HCT116 (cell line): ENCODE measurements at regions not wholly inside any gene's neighbourhood (a gene's known extent, or its start where the extent isn't known, plus 50 kb on each side); places are given as distances from the start of the nearest gene placed in this dataset.

Experiments used
- ATAC-seq: fragments of 200-7000 bp; cut with Tn5 transposase; 2 replicates; pipeline ENCODE4 v1.9.1; 2020; ENCODE audit warnings: mild to moderate bottlenecking, moderate library complexity
- BruUV-seq: library from RNA; stranded (reverse); fragments of 400-500 nt; replicated peaks from 2 replicates; lab custom pipeline; 2021; lab: Mats Ljungman, UMichigan
- CTCF ChIA-PET: fragments of 300-600 bp; sonication (Branson Sonifier 250); formaldehyde crosslinking; loops from one replicate; lab custom pipeline; 2021; ENCODE audit warnings: antibody characterized with exemption; lab: Charles Lee
- POLR2A ChIA-PET: fragments of 300-600, 350-600 bp; sonication (Branson Sonifier 250); formaldehyde crosslinking; loops from one replicate; lab custom pipeline; 2021; ENCODE audit warnings: antibody characterized with exemption; lab: Charles Lee
- RAD21 ChIA-PET, 2 experiments: fragments of 300-600 bp; sonication (Branson Sonifier 250); formaldehyde crosslinking; loops; one replicate each; lab custom pipeline; 2023; ENCODE audit warnings: low total read pairs in 2 of 2; ENCODE audit not compliant: uncharacterized antibody in 2 of 2, unreplicated experiment in 2 of 2, low non-redundant PET in 1 of 2; lab: Charles Lee
- DNase-seq: peaks from one replicate; pipeline ENCODE4 v3.0.0-alpha.2; 2010; ENCODE audit warnings: low read depth, low spot score
- H2AFZ ChIP-seq: fragments of 200-600 bp; shearing (Covaris generic), sonication (generic); 2 replicates; pipeline ENCODE4 v1.6.1; 2017; ENCODE audit warnings: low read depth, mixed run types, mixed read lengths, antibody characterized with exemption, low read length; ENCODE audit not compliant: poor library complexity, severe bottlenecking
- H3K27ac ChIP-seq: 2 replicates; pipeline ENCODE4 v1.5.1; 2012; ENCODE audit warnings: low read depth, low read length
- H3K27me3 ChIP-seq: fragments of 200-600 bp; sonication (generic); 2 replicates; pipeline ENCODE4 v1.6.1; 2016; ENCODE audit warnings: mixed run types, low read length, mixed read lengths; ENCODE audit not compliant: insufficient read depth
- H3K36me3 ChIP-seq, 2 experiments: fragments of 200-500 bp in 1 of 2; fragments of 200-600 bp in 1 of 2; sonication (Bioruptor generic) in 1 of 2; sonication (generic) in 1 of 2; 2 replicates each; pipeline versions ENCODE4 v1.5.1 to v1.6.1; 2014 to 2016; ENCODE audit warnings: low read length in 2 of 2, inconsistent platforms in 1 of 2, mixed read lengths in 1 of 2, mixed run types in 1 of 2; ENCODE audit not compliant: insufficient read depth in 2 of 2, control insufficient read depth in 1 of 2
- H3K4me1 ChIP-seq, 2 experiments: fragments of 200-600 bp in 1 of 2; sonication (generic) in 1 of 2; 2 replicates each; pipeline versions ENCODE4 v1.5.1 to v1.6.1; 2012 to 2017; ENCODE audit warnings: low read length in 2 of 2, inconsistent platforms in 1 of 2, mild to moderate bottlenecking in 1 of 2, mixed read lengths in 1 of 2, mixed run types in 1 of 2, moderate library complexity in 1 of 2; ENCODE audit not compliant: insufficient read depth in 2 of 2, control insufficient read depth in 1 of 2
- H3K4me2 ChIP-seq: fragments of 200-600 bp; sonication (generic); 2 replicates; pipeline ENCODE4 v1.6.1; 2017; ENCODE audit warnings: mixed run types, low read length, mixed read lengths
- H3K4me3 ChIP-seq, 2 experiments: fragments of 200-600 bp in 1 of 2; sonication (generic) in 1 of 2; replicated peaks in 1 of 2; 2 replicates each; pipeline ENCODE4 v1.5.1; 2011 to 2016; ENCODE audit warnings: low read length in 2 of 2, control low read depth in 1 of 2, low read depth in 1 of 2, mild to moderate bottlenecking in 1 of 2, mixed read lengths in 1 of 2, mixed run types in 1 of 2
- H3K79me2 ChIP-seq: fragments of 200-600 bp; sonication (generic); 2 replicates; pipeline ENCODE4 v1.6.1; 2017; ENCODE audit warnings: mild to moderate bottlenecking, mixed run types, low read length, moderate library complexity, mixed read lengths; ENCODE audit not compliant: insufficient read depth
- H3K9ac ChIP-seq: fragments of 200-600 bp; sonication (generic); 2 replicates; pipeline ENCODE4 v1.6.1; 2016; ENCODE audit warnings: low read length, mixed read lengths
- H3K9me2 ChIP-seq: fragments of 200-600 bp; sonication (generic), shearing (Covaris generic); 2 replicates; pipeline ENCODE4 v1.6.1; 2017; ENCODE audit warnings: mixed run types, mild to moderate bottlenecking, moderate library complexity; ENCODE audit not compliant: insufficient read depth
- H3K9me3 ChIP-seq, 2 experiments: fragments of 200-500 bp in 1 of 2; fragments of 200-600 bp in 1 of 2; sonication (Bioruptor generic) in 1 of 2; sonication (generic) in 1 of 2; 2 replicates each; pipeline ENCODE4 v1.6.1; 2014 to 2017; ENCODE audit warnings: low read length in 2 of 2, mixed read lengths in 2 of 2, inconsistent platforms in 1 of 2, low read depth in 1 of 2, mild to moderate bottlenecking in 1 of 2, mixed run types in 1 of 2, moderate library complexity in 1 of 2; ENCODE audit not compliant: control insufficient read depth in 1 of 2, insufficient read depth in 1 of 2
- H4K20me1 ChIP-seq: fragments of 200-600 bp; sonication (generic), shearing (Covaris generic); 2 replicates; pipeline ENCODE4 v1.6.1; 2017; ENCODE audit warnings: mixed run types, mild to moderate bottlenecking, moderate library complexity; ENCODE audit not compliant: insufficient read depth
- ATF3 ChIP-seq: IDR thresholded peaks from 2 replicates; pipeline ENCODE4 v1.6.1; 2012
- CEBPB ChIP-seq: IDR thresholded peaks from 2 replicates; pipeline ENCODE4 v1.6.1; 2012; ENCODE audit warnings: low read depth
- CTCF ChIP-seq, 3 experiments: fragments of 200-600 bp in 1 of 3; sonication (generic) in 1 of 3; IDR thresholded peaks in 2 of 3; conservative IDR thresholded peaks in 1 of 3; 2 replicates each; pipeline ENCODE4 v1.5.1; 2012 to 2017; ENCODE audit warnings: low read depth in 2 of 3, low read length in 2 of 3, antibody characterized with exemption in 1 of 3, borderline replicate concordance in 1 of 3, control low read depth in 1 of 3, mild to moderate bottlenecking in 1 of 3, mixed read lengths in 1 of 3, mixed run types in 1 of 3, moderate library complexity in 1 of 3; ENCODE audit not compliant: insufficient read depth in 1 of 3
- EGR1 ChIP-seq: IDR thresholded peaks from 2 replicates; pipeline ENCODE4 v1.6.1; 2012; ENCODE audit warnings: low read depth
- ELF1 ChIP-seq: IDR thresholded peaks from 2 replicates; pipeline ENCODE4 v1.6.1; 2012; ENCODE audit warnings: low read depth, borderline replicate concordance
- EZH2 ChIP-seq: fragments of 200-600 bp; sonication (generic); IDR thresholded peaks from 2 replicates; pipeline ENCODE4 v1.6.1; 2017; ENCODE audit warnings: antibody characterized with exemption, mixed run types
- FOSL1 ChIP-seq: IDR thresholded peaks from 2 replicates; pipeline ENCODE4 v1.6.1; 2012; ENCODE audit warnings: low read depth
- JUND ChIP-seq: IDR thresholded peaks from 2 replicates; pipeline ENCODE4 v1.6.1; 2012
- MAX ChIP-seq: IDR thresholded peaks from 2 replicates; pipeline ENCODE4 v1.6.1; 2012
- POLR2A ChIP-seq: IDR thresholded peaks from 2 replicates; pipeline ENCODE4 v1.7.0; 2011; ENCODE audit warnings: borderline replicate concordance; ENCODE audit not compliant: insufficient read depth, insufficient read length; ENCODE audit errors: extremely low read depth
- POLR2AphosphoS5 ChIP-seq: IDR thresholded peaks from 2 replicates; pipeline ENCODE4 v1.6.1; 2011; ENCODE audit warnings: mild to moderate bottlenecking, low read depth, low read length, moderate library complexity
- RAD21 ChIP-seq: IDR thresholded peaks from 2 replicates; pipeline ENCODE4 v1.6.1; 2012; ENCODE audit warnings: low read depth, mild to moderate bottlenecking
- SIN3A ChIP-seq: IDR thresholded peaks from 2 replicates; pipeline ENCODE4 v1.6.1; 2012; ENCODE audit warnings: low read depth
- SP1 ChIP-seq: IDR thresholded peaks from 2 replicates; pipeline ENCODE4 v1.6.1; 2012; ENCODE audit warnings: low read depth
- SRF ChIP-seq: IDR thresholded peaks from 2 replicates; pipeline ENCODE4 v1.6.1; 2012; ENCODE audit warnings: low read depth
- TCF7L2 ChIP-seq: IDR thresholded peaks from 2 replicates; pipeline ENCODE4 v1.7.0; 2011; ENCODE audit warnings: borderline replicate concordance, inconsistent platforms; ENCODE audit not compliant: insufficient read depth, insufficient read length; ENCODE audit errors: extremely low read depth
- YY1 ChIP-seq: IDR thresholded peaks from 2 replicates; pipeline ENCODE4 v1.6.1; 2011; ENCODE audit warnings: low read length, low read depth, moderate library complexity, mild to moderate bottlenecking; ENCODE audit not compliant: insufficient replicate concordance; ENCODE audit errors: extremely low read depth
- ZBTB33 ChIP-seq: IDR thresholded peaks from 2 replicates; pipeline ENCODE4 v1.6.1; 2011; ENCODE audit warnings: mild to moderate bottlenecking, low read length, moderate library complexity; ENCODE audit not compliant: insufficient replicate concordance; ENCODE audit errors: extremely low read depth
- ZFX ChIP-seq: fragments of 450-650 bp; IDR thresholded peaks from 2 replicates; pipeline ENCODE4 v1.6.1; 2017
- intact Hi-C: fragments of 100-400 bp; cut with micrococcal nuclease; formaldehyde crosslinking; loops from 2 replicates; pipeline ENCODE4 v1.10.0; 2022

- DNase-seq (no peak), ATAC-seq (no peak)
- no TSS peak for BruUV-seq
- H3K4me2 ChIP-seq: no peak overlapping the region
- no peaks in the 10 kb centered on the region for H3K9me2 ChIP-seq
- H2AFZ ChIP-seq: no peak overlapping the region
- no peak overlapping the region for H3K9ac ChIP-seq
- intact Hi-C loops: no loop called here
- no peaks in the 10 kb centered on the region for H3K4me1 ChIP-seq
- no peaks in the 10 kb centered on the region for H3K79me2 ChIP-seq
- peaks cover 17 to 28% of the 10 kb centered on the region in 2 experiments; a peak in 2 of 4 replicates for H3K9me3 ChIP-seq
- H4K20me1 ChIP-seq: no peaks in the 10 kb centered on the region
- RAD21 ChIA-PET: no interaction called here
- H3K27ac ChIP-seq: no peak overlapping the region
- POLR2A ChIA-PET: no interaction called here
- no peak overlapping the region for H3K4me3 ChIP-seq
- H3K27me3 ChIP-seq: no peaks in the 10 kb centered on the region
- no peaks in the 10 kb centered on the region for H3K36me3 ChIP-seq
- CTCF ChIA-PET: no interaction called here
- no peak for TF ChIP-seq SP1
- TF ChIP-seq ELF1: no peak
- no peak for TF ChIP-seq POLR2A
- TF ChIP-seq TCF7L2: no peak
- TF ChIP-seq POLR2AphosphoS5: no peak
- TF ChIP-seq SRF: no peak
Observed at GRCh38 chr4:66805582-66805981, 739.7 kb downstream of the CENPC start.

- no peaks in the 10 kb centered on the region for H3K36me3 ChIP-seq
- no peaks in the 10 kb centered on the region for H3K4me1 ChIP-seq
- RAD21 ChIA-PET: no interaction called here
- no peaks in the 10 kb centered on the region for H3K27me3 ChIP-seq
- no TSS peak for BruUV-seq
- no peaks in the 10 kb centered on the region for H3K9me2 ChIP-seq
- no peak overlapping the region for H3K9ac ChIP-seq
- intact Hi-C loops: no loop called here
- POLR2A ChIA-PET: no interaction called here
- CTCF ChIA-PET: no interaction called here
- DNase-seq (no peak), ATAC-seq (no peak)
- H3K79me2 ChIP-seq: no peaks in the 10 kb centered on the region
- peaks cover 17 to 32% of the 10 kb centered on the region in 2 experiments; a peak in 3 of 4 replicates for H3K9me3 ChIP-seq
- H3K4me3 ChIP-seq: no peak overlapping the region
- no peaks in the 10 kb centered on the region for H4K20me1 ChIP-seq
- H3K27ac ChIP-seq: no peak overlapping the region
- no peak overlapping the region for H3K4me2 ChIP-seq
- no peak overlapping the region for H2AFZ ChIP-seq
- TF ChIP-seq ELF1 (no peak), RAD21 (no peak), POLR2A (no peak), ZBTB33 (no peak), JUND (no peak), ATF3 (no peak), CTCF (IDR thresholded peaks at IDR 0.05 in 2 of 3, conservative IDR thresholded peaks at IDR 0.05 in 1 of 3; ENCODE audit: borderline replicate concordance in 1 of 3, insufficient read depth in 1 of 3, low read depth in 2 of 3, low read length in 2 of 3) (no peak), EGR1 (no peak), ZFX (no peak), MAX (no peak), CEBPB (no peak), YY1 (no peak), SRF (no peak), SP1 (no peak), FOSL1 (no peak), POLR2AphosphoS5 (no peak), EZH2 (no peak), SIN3A (no peak)
Observed at GRCh38 chr4:66804979-66805378, 740.3 kb downstream of the CENPC start.
